Right atrium auricular region (tissue), 2 donors: ENCODE measurements at regions not wholly inside any gene's neighbourhood (a gene's known extent, or its start where the extent isn't known, plus 50 kb on each side); places are given as distances from the start of the nearest gene placed in this dataset.

ENCODE experiments used
- DNase-seq: peaks from one replicate; pipeline ENCODE4 v3.0.0-alpha.2; 2019; ENCODE audit warnings: low spot score
- H3K27ac ChIP-seq, 2 donors: fragments of 200-600 bp; sonication (generic); 1 replicate in 1 of 2; 2 replicates in 1 of 2; pipeline ENCODE4 v1.5.1; 2016 to 2019
- H3K27me3 ChIP-seq, 2 donors: fragments of 200-600 bp; sonication (generic); one replicate each; pipeline versions ENCODE4 v1.5.1 to v1.6.0; 2017 to 2019
- H3K36me3 ChIP-seq: fragments of 200-600 bp; sonication (generic); one replicate; pipeline ENCODE4 v1.5.1; 2016
- H3K4me1 ChIP-seq, 2 donors: fragments of 200-600 bp; sonication (generic); one replicate each; pipeline versions ENCODE4 v1.5.1 to v1.6.0; 2017 to 2019
- H3K4me3 ChIP-seq, 2 donors: fragments of 200-600 bp; sonication (generic); 1 replicate in 1 of 2; 2 replicates in 1 of 2; pipeline ENCODE4 v1.5.1; 2017 to 2019; ENCODE audit warnings: mild to moderate bottlenecking in 1 of 2, moderate library complexity in 1 of 2
- H3K9me3 ChIP-seq, 2 donors: fragments of 200-600 bp; sonication (generic); one replicate each; pipeline ENCODE4 v1.5.1; 2019
- TF ChIP-seq, protein P1 (sequence below), 2 donors: fragments of 200-600 bp; sonication (generic); IDR thresholded peaks; one replicate each; pipeline ENCODE4 v1.5.1; 2019; ENCODE audit warnings: antibody characterized with exemption in 2 of 2

DNA sequence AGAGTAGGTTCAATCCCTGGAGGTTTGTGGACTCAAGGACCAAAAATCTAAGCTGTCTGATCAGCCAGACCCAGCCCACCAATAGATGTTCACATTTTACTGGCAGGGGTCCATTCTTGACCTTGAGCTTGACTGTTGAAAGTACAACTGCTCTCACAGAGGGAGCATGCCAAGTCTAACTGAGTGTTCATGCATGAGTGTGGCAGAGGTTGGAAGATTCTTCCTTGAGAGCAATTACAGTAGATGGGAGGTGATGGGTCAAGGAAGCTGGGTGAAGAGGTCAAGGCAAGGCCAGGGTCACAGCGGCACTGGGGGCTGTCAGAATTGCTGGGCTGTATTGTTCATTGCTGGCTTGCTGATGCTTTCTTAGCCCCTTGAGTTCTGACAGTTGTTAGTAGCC, 202.8 kb upstream of the SVIL start:
- TF ChIP-seq, protein P1, sequence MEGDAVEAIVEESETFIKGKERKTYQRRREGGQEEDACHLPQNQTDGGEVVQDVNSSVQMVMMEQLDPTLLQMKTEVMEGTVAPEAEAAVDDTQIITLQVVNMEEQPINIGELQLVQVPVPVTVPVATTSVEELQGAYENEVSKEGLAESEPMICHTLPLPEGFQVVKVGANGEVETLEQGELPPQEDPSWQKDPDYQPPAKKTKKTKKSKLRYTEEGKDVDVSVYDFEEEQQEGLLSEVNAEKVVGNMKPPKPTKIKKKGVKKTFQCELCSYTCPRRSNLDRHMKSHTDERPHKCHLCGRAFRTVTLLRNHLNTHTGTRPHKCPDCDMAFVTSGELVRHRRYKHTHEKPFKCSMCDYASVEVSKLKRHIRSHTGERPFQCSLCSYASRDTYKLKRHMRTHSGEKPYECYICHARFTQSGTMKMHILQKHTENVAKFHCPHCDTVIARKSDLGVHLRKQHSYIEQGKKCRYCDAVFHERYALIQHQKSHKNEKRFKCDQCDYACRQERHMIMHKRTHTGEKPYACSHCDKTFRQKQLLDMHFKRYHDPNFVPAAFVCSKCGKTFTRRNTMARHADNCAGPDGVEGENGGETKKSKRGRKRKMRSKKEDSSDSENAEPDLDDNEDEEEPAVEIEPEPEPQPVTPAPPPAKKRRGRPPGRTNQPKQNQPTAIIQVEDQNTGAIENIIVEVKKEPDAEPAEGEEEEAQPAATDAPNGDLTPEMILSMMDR (IDR thresholded peaks at IDR 0.05): no peak
- Histone ChIP-seq H3K4me3 (no peak overlapping the region), H3K9me3 (no peaks in the 10 kb centered on the region), H3K4me1 (peaks cover 0 to 27% of the 10 kb centered on the region in 2 donors), H3K27ac (peak overlapping the region; percentile 72 to 90), H3K27me3 (no peaks in the 10 kb centered on the region), H3K36me3 (no peaks in the 10 kb centered on the region)
- DNase-seq: no peak

DNA sequence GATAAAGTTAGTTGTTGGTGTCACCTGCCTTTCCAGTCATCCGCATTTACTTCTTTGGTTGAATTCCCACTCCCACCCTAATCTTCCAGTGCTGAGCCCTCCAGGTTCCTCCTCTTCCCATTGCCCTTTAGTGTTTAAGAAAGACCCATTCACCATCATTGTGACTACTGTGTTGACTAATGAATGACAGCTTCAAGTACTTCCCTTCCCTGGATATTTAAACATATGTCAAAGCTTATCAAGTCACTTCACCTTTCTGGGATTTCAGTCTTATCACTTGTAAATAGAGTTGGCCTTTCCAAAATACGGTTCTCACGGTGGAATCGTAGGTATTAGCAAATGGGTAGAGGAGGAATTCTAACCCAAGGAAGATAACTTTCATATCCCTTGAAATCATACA, 201.6 kb upstream of the SVIL start:
- Histone ChIP-seq H3K4me3 (no peak overlapping the region), H3K36me3 (no peaks in the 10 kb centered on the region), H3K27me3 (no peaks in the 10 kb centered on the region), H3K27ac (no peak overlapping the region), H3K9me3 (no peaks in the 10 kb centered on the region), H3K4me1 (peaks cover 0 to 18% of the 10 kb centered on the region in 2 donors)
- TF ChIP-seq, protein P1 (IDR thresholded peaks at IDR 0.05): no peak
- DNase-seq: no peak

DNA sequence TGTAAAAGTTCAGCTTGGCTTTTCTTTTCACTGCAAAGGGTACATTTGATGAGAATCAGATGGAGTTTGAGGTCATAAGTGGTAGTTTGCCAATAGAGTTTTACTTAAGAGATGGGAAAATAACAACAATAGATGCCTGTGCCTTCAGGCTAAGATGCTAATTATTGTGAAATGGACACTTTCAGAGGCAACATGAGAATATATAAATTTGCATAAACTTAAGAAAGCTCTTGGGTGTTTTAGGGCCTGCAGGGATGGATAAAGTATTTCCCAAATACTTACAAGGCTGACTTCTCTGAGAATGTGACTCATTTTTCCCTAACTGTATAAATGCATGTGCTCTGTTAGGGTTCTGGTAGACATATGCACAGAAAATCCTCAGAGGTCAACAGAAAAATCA, 200.3 kb upstream of the SVIL start:
- no peak overlapping the region for H3K4me3 ChIP-seq
- peaks cover 0 to 13% of the 10 kb centered on the region in 2 donors for H3K4me1 ChIP-seq
- DNase-seq: no peak
- TF ChIP-seq, protein P1 (IDR thresholded peaks at IDR 0.05): no peak
- H3K27me3 ChIP-seq: no peaks in the 10 kb centered on the region
- no peak overlapping the region for H3K27ac ChIP-seq
- no peaks in the 10 kb centered on the region for H3K36me3 ChIP-seq
- H3K9me3 ChIP-seq: peaks cover 0 to under 1% of the 10 kb centered on the region in 2 donors

DNA sequence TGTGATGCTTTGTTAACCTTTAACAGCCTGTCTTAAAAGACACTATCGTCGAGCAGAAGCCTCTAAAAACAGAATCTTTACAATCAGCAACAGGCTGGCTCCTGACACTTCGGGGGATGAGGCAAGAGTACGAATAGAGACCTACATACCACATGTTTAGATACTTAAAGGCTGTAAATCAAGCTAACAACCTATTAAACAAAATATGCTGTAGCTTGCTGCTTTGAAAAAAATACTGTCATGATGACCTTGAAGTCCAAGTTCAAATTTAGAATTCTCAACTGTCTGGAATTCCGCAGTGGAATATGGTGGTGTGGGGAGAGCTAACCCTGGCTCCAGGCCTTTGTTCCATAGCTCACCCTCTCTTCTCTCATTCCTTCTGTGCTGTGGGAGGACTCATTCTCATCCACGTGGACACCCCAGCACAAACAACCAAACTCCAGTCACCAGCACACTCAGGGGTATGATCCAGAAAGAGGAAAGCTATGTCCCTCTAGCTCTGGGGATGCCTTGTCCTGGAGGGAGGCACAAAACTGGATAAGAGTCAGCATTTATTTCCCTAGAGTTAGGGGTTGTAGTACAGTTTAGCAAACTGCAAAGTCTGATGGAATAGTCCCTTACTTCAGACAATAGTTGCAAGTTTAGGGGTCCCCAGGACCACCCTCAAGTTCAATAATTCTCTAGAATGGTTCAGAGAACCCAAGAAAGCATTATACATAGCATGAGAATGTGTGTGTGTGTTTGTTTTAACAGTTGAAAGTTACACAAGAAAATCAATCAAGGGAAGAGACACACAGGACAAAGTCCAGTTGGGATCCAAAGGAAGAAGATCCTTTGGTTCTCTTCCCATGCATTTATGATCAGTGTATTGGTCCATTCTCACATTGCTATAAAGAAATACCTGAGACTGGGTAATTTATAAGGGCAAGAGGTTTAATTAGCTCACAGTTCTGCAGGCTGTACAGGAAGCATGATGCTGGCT, 196.1 kb upstream of the SVIL start:
- TF ChIP-seq, protein P1 (IDR thresholded peaks at IDR 0.05): no peak
- no peak for DNase-seq
- peaks cover 0 to 6% of the 10 kb centered on the region in 2 donors for H3K9me3 ChIP-seq
- no peak overlapping the region for H3K4me3 ChIP-seq
- no peaks in the 10 kb centered on the region for H3K36me3 ChIP-seq
- H3K4me1 ChIP-seq: no peaks in the 10 kb centered on the region
- H3K27me3 ChIP-seq: no peaks in the 10 kb centered on the region
- no peak overlapping the region for H3K27ac ChIP-seq

GRCh38 chr10:29829776-29830175, 195.0 kb upstream of the SVIL start:
- no peaks in the 10 kb centered on the region for H3K4me1 ChIP-seq
- no peak overlapping the region for H3K27ac ChIP-seq
- DNase-seq: no peak

More at GRCh38 chr10:29829776-29830175, 195.0 kb upstream of the SVIL start:
- TF ChIP-seq, protein P1 (IDR thresholded peaks at IDR 0.05): no peak
- no peaks in the 10 kb centered on the region for H3K36me3 ChIP-seq
- H3K9me3 ChIP-seq: peaks cover 0 to 6% of the 10 kb centered on the region in 2 donors
- no peak overlapping the region for H3K4me3 ChIP-seq
- no peaks in the 10 kb centered on the region for H3K27me3 ChIP-seq
